ENCODE measurements at regions not wholly inside any gene's neighbourhood (a gene's known extent, or its start where the extent isn't known, plus 50 kb on each side); places are given as distances from the start of the nearest gene placed in this dataset.

DNA sequence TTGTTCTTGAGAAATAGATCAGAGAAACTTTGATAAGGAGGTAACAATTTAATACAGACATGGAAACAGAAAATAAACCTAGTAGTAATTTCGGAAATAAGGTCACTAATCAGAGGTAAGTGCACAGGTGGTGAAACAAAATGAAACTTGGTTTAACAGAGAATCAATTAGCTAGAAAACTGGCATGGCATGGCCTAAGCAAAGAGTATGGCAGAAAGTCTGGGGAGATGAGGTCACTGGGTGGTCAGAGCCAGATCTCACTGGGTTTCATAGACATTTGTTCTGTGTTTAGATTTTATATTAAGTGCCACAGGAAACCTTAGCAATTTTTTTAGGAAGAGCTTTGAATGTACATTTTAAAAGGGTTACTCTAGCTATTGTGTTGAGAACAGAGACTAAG lies 1216.0 kb upstream of the PIK3C3 start (continued):
- TF ChIP-seq, protein P1, sequence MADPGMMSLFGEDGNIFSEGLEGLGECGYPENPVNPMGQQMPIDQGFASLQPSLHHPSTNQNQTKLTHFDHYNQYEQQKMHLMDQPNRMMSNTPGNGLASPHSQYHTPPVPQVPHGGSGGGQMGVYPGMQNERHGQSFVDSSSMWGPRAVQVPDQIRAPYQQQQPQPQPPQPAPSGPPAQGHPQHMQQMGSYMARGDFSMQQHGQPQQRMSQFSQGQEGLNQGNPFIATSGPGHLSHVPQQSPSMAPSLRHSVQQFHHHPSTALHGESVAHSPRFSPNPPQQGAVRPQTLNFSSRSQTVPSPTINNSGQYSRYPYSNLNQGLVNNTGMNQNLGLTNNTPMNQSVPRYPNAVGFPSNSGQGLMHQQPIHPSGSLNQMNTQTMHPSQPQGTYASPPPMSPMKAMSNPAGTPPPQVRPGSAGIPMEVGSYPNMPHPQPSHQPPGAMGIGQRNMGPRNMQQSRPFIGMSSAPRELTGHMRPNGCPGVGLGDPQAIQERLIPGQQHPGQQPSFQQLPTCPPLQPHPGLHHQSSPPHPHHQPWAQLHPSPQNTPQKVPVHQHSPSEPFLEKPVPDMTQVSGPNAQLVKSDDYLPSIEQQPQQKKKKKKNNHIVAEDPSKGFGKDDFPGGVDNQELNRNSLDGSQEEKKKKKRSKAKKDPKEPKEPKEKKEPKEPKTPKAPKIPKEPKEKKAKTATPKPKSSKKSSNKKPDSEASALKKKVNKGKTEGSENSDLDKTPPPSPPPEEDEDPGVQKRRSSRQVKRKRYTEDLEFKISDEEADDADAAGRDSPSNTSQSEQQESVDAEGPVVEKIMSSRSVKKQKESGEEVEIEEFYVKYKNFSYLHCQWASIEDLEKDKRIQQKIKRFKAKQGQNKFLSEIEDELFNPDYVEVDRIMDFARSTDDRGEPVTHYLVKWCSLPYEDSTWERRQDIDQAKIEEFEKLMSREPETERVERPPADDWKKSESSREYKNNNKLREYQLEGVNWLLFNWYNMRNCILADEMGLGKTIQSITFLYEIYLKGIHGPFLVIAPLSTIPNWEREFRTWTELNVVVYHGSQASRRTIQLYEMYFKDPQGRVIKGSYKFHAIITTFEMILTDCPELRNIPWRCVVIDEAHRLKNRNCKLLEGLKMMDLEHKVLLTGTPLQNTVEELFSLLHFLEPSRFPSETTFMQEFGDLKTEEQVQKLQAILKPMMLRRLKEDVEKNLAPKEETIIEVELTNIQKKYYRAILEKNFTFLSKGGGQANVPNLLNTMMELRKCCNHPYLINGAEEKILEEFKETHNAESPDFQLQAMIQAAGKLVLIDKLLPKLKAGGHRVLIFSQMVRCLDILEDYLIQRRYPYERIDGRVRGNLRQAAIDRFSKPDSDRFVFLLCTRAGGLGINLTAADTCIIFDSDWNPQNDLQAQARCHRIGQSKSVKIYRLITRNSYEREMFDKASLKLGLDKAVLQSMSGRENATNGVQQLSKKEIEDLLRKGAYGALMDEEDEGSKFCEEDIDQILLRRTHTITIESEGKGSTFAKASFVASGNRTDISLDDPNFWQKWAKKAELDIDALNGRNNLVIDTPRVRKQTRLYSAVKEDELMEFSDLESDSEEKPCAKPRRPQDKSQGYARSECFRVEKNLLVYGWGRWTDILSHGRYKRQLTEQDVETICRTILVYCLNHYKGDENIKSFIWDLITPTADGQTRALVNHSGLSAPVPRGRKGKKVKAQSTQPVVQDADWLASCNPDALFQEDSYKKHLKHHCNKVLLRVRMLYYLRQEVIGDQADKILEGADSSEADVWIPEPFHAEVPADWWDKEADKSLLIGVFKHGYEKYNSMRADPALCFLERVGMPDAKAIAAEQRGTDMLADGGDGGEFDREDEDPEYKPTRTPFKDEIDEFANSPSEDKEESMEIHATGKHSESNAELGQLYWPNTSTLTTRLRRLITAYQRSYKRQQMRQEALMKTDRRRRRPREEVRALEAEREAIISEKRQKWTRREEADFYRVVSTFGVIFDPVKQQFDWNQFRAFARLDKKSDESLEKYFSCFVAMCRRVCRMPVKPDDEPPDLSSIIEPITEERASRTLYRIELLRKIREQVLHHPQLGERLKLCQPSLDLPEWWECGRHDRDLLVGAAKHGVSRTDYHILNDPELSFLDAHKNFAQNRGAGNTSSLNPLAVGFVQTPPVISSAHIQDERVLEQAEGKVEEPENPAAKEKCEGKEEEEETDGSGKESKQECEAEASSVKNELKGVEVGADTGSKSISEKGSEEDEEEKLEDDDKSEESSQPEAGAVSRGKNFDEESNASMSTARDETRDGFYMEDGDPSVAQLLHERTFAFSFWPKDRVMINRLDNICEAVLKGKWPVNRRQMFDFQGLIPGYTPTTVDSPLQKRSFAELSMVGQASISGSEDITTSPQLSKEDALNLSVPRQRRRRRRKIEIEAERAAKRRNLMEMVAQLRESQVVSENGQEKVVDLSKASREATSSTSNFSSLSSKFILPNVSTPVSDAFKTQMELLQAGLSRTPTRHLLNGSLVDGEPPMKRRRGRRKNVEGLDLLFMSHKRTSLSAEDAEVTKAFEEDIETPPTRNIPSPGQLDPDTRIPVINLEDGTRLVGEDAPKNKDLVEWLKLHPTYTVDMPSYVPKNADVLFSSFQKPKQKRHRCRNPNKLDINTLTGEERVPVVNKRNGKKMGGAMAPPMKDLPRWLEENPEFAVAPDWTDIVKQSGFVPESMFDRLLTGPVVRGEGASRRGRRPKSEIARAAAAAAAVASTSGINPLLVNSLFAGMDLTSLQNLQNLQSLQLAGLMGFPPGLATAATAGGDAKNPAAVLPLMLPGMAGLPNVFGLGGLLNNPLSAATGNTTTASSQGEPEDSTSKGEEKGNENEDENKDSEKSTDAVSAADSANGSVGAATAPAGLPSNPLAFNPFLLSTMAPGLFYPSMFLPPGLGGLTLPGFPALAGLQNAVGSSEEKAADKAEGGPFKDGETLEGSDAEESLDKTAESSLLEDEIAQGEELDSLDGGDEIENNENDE (IDR thresholded peaks at IDR 0.05; ENCODE audit: insufficient replicate concordance, low read length): no peak

All from H1 (cell line).